HL-60/S4 treated with retinoic acid at 250 ng/mL for 4 days and 3 days (cell line): ENCODE measurements at regions not wholly inside any gene's neighbourhood (a gene's known extent, or its start where the extent isn't known, plus 50 kb on each side); places are given as distances from the start of the nearest gene placed in this dataset.

Experiments used
- in situ Hi-C: fragments of 300-500 bp; cut with MboI; formaldehyde crosslinking; loops from 2 replicates; pipeline ENCODE4 v1.7.0; 2022; ENCODE audit warnings: low sequenced_read_pairs

DNA sequence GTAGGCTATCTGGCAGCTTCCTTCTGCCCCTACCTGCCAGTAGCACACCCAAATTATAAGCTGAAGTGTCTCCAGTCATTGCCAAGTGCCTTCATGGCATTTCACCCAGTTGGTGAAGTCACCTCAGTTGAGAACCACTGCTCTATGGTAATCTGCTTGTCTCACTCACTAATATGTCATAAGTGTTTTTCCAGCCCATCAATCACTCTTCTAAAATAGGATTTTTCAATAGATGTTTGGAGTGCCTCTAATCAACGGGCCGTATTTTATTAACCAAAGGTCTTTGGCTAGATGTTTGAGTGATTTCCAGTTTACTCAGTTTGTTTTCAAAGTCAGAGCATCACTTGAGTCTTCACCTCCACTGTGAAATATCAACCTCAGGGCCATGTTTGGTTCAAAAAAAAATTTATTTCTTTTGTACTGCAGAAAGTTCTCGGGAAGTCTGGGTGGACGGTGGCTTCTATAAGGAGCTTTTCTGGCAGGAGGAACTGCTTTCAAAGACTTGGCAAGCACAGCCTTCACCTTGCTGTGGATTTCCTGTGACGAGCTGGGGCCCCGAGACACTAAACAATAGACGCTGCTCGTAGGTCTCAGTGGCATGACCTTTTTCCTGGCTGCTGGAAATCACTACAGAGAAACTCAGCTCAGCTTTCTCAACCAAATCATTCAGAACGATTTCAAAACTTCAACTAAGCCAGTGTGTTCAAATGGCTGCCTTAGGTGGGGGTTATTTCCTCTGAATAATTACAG, 95.2 kb upstream of the FOXF1 start:
- in situ Hi-C loops: no loop called here

DNA sequence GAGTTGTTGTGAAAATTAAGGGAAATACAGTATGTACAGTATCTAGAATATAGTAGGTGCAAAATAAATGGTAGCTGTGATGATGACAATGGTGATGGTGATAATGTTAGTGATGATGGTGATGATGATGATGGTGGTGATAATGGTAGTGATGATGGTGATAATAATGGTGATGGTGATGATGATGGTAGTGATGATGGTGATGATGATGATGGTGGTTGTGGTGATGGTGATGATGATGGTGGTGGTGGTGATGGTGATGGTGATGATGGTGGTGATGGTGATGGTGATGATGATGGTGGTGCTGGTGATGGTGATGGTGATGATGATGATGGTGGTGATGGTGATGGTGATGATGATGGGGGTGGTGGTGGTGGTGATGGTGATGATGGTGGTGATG, 91.3 kb upstream of the FOXF1 start:
- in situ Hi-C loops: no loop called here

DNA sequence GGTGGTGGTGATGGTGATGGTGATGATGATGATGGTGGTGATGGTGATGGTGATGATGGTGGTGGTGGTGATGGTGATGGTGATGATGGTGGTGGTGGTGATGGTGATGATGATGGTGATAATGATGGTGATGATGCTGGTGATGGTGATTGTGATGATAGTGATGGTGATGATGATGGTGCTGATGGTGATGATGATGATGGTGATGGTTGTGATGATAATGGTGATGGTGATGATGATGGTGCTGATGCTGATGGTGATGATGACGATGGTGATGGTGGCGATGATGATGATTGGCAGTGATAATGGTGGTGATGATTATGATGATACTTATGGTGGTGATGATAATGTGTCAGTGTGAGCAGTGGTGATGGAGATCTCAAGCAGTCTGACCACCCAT, 90.8 kb upstream of the FOXF1 start:
- in situ Hi-C loops: no loop called here

DNA sequence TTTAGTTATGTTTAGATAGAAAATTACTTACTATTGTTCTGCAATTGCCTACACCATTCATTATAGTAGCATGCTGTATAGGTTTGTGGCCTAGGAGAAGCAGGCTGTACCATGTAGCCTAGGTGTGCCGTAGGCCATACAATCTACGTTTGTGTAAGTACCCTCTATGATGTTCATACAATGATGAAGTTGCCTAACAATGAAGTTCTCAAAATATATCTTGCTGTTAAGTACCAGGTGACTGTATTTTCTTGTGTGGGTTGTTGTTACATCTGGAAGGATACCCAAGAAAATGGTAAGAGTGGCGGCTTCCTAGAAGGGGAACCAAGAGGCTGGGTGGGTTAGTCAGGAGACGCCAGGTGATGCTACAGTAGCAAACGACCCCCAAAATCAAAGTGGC, 88.3 kb upstream of the FOXF1 start:
- in situ Hi-C loops: no loop called here

DNA sequence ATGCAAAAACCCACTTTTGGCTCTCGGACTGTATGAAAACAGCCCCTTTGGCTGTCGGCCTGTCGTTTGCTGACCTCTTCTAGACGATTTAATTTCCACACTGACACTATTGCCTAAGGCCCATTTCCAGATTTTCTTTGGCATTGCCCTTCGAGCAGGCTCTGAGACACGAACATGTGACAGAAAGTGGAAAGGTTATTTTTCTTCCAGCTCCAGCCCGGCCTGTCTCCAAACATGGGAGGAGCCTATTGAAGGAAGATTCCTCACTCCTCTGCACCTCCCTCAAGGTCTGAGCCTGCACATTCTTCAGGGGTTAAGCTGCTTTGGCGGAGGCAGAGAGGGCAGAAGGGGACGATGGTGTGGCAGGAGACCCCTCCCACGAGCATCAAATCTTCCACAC, 85.9 kb upstream of the FOXF1 start:
- in situ Hi-C loops: no loop called here

DNA sequence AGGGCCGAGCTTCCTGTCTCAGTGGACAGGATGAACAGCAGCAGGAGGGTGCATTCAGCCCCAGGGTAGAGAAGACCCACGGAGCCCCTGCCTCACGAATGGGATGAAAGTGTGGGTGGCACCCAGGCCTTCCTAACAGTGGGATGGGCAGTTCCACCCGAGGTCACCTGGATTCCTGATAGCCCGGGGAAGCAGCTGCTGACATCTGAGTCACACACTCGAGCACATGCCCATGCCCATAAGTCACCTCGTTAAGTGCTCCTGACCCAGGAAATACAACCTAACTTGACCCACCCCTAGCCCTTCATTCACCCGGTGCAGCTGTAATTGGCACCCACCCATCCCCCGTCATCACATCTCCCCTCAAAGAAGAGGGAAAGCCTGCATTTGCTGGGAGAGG, 85.3 kb upstream of the FOXF1 start:
- in situ Hi-C loops: no loop called here

DNA sequence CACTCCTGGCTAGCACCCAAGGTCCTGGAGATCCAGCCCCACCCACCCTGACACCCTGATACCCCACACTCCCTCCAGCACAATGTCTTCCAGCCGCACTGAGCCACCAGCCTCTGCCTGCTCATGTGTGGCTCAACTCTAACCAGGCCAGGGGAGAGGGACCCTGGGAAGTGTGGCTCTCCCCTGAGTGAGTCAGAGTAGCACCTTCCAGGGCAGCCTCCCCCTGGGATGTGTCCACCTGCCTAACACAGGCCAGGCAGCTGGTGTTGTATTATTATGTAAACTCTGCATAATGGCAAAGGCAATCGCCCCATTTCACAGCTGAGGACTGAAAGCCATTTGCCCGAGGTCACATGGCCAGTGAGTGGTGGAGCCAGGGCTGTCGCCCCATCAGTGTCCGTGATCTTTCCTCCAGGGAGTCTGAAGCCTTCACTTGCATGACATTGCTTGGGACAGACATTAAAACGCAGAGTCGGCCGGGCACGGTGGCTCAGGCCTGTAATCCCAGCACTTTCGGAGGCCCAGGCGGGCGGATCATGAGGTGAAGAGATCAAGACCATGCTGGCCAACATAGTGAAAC, 84.2 kb upstream of the FOXF1 start:
- in situ Hi-C loops: no loop called here

DNA sequence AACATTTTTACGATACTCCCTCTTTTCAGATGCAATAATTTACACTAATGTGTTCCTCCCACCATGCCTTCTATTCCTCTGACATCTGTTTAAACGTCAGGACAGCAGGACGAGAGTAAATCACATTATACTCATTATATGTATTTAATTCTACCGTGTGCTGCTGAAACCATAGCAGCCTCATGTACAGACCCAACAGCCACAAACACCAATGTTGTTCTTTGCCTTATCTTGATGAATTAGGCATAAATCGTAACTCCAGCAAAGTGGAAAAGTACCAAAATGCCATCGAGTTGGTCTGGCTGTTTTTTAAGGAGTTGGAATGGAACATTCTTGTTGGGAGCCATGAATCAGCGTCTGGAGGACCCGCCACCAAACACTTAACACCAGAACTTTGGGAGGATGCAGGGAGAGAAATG, 82.9 kb upstream of the FOXF1 start:
- in situ Hi-C loops: no loop called here

DNA sequence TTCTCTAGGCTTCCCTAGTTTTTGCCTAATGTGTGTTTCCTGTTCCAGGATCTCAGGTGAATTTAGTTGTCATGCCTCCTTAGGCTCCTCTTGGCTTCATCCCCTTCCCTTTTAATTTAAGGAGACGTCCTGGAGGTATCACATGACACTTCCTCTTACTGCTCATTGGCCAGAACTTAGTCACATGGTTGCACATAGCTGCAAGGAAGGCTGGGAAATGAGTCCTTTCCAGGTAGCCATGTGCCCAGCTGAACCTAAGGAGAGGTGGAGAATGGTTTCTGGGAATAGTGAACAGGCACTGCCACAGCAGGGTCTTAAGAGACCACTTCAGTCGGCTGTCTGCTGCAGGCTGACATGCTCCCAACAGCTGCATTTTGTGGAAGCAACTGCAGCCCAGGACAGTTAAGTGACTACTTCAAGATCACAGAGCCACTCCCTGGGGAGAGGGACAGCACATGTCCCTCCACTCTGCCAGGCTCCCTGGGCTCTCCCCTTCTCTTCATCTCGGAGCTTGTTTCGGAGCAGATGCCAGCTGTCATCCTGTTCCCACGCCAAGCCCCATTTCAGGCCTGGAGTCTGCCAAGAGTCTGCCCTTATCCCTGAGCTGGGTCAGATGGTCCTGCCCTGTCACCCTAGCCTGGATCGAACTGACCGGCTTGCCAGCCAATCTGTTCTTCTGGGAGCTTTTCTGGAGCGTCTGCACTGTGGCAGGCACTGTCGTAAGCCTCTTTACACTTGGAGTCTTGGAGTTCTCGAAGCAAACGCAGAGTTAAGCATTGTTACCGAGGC, 81.4 kb upstream of the FOXF1 start:
- in situ Hi-C loops: no loop called here

DNA sequence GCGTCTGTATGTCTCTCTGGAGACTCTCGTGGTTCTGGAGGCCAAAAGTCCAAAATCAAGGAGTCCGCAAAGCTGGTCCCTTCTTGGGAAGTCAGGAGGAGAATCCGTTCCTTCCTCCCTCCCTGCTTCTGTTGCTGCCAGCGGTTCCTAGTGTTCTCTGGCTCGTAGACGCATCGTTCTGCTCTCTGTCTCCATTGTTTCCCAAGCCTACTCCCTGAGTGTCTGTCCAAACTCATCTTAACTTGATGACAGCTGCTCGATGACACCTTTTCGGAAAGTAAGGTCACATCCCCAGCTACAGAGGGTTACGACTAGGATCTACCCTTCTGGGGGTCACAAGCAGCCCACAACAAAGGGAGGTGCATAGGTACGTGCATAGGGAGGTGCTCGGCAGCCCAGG, 80.7 kb upstream of the FOXF1 start:
- in situ Hi-C loops: no loop called here

DNA sequence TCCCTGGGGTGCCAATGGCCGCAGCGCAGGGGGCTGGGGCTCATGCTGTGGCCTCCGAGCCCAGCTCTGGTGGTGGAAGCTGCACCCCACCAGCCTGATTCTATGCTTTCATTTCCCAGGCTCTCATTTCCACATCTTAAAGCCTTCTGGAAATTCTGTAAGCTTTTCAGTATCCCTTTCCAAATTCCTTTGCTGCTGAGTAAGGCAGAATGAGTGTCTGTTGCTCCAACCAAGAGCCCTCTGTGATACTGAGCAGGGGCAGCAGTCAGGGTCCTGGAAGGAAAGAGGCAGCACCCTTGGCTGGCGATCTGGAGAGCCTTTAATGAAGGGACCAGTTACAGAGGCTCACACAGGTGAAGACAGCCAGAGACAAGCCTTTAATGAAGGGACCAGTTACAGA, 79.5 kb upstream of the FOXF1 start:
- in situ Hi-C loops: no loop called here

DNA sequence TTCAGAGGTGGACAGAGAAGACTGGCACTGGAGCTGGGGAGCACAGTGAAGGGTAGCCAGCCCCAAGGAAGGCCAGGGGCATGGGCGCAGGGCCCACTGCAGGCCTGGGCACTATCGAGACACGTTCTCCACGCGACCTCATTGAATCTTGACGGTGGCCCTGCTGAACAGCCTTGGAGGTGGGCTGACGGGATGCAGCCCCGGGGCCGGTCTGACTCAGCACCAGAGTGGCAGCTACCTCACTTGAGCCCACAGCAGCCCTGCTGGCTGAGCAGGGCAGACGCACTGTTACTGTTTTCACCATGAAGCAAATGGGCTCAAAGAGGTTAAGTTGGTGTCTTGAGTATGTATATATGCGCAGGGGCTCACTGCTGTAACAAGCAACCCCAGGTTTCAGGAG, 78.8 kb upstream of the FOXF1 start:
- in situ Hi-C loops: no loop called here

DNA sequence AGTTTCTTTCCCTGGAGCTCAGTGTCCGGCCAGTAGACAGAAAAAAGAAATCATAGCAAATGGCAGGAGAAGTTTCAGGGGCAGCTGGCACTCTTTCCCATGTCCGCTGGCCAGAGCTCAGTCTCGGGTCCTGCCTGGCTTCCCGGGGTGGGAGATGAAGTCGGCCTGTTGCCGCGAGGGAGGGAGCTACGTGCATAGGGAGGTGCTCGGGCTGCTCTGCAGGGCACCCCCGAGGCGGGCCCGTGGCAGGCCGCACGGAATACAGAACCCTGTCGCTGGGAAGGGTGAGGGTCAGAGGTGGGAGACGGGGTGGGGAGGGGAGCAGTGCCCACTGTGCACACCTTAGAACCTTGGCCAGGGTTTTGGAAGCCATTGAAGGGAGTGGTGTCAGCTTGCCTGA, 78.3 kb upstream of the FOXF1 start:
- in situ Hi-C loops: no loop called here

DNA sequence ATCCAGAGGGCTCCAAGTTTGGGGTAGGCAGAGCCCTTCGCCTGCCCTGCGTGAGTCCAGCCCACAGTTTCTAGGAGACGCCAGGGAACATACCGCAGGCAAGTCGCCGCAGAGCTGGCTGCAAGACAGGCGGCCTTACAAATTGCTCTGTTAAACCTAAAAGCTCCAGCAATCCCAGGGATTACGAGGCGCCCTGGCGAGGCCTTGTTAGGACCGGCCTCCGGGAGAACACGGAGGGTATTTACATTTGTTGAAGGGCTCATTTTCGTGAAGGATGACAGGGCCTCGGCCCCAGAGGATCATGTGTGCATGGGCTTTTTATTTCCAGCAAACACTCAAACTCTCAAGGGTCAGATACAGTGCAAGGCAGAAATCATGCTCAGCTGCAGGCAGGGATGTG, 77.6 kb upstream of the FOXF1 start:
- in situ Hi-C loops: no loop called here

DNA sequence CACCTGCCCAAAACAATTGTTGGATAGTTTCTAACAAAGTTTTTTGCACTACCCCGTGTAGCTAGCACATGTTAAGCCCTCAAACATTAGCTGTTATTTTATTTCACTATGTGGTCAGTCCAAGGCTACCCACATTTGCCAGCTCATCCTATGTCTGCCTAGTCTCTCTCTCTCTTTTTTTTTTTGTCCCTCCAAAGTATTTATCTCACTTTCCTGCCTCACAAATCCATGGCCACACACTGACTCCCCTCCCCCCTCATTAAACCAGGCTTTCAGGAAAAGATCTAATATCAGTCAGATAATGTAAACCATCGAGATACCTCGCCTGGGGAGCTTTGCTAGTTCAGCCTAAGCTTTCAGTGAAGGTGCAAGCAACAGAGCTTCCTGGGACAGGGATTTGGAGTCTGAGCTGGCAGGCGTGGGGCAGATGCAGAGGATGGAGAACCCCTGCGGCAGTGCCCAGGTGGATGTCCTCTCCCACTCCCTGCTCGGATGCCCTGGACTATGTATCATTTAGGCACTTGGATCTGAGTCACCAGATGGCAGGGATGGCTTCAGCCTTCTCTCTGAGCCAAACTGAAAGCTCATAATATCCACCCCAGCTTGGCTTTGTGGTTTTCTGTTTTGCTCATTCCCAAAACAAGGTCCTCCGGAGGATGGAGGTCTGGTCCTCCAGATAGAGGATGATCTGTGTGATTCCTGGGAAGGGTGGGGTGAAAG, 73.7 kb upstream of the FOXF1 start:
- in situ Hi-C loops: no loop called here

DNA sequence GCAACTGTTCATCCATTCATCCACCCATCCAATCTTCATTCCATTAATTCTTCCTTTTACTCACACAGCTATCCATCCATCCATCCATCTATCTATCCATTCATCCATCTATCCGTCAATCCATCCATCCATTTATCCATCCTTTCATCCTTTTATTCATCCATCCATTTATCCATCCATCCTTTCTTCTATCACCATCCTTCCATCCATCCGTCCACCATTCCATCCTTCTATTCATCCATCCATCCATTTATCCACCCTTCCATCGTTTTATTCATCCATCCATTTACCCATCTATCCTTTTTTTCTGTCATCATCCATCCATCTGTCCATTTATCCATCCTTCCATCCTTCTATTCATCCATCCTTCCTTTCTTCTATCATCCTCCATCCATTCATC, 73.0 kb upstream of the FOXF1 start:
- in situ Hi-C loops: no loop called here

DNA sequence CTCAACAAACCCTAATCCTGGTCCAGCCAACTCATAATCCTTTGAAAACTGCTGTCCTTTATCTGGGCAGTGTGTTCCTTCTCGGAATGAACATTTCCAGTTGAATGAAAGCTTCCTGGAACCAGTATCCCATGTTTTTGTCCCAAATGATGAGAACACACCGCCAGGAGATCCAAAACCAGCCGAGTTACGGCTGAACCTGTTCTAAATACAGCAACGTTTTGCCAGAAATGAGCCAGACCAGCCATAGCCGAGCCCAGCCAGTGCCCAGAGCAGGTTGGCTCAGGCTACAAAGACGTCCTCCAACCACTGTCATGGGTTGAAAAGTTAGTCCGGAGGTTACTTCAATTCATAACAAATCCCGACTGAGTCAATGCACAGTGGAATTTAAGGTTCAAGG, 67.6 kb upstream of the FOXF1 start:
- in situ Hi-C loops: no loop called here

DNA sequence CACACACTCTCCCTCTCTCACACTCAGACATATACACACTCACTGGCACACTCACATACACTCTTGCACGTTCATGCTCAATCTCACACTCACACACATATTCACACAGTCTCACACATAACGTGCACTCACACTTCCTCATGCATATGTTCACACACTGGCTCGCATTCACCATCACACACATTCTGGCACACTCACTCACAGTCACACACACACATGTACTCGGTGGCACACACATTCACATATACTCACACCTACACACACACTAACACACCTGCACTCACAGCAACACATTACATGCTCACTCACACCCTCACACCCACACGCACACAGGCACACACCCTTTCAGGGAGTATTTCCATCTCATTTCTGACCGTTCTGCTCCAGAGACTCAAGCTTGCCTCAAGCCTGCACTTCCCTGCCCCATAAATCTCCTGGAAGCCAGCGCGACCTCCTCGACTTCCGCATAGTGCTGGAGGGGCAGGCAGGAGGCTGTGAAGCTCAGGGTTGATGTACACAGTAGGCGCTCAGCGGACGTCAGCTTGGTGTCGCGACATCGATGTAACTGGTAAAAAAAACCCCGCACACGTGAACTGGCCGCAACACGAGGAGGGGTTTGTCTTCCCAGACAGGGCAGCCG, 66.7 kb upstream of the FOXF1 start:
- in situ Hi-C loops: no loop called here

DNA sequence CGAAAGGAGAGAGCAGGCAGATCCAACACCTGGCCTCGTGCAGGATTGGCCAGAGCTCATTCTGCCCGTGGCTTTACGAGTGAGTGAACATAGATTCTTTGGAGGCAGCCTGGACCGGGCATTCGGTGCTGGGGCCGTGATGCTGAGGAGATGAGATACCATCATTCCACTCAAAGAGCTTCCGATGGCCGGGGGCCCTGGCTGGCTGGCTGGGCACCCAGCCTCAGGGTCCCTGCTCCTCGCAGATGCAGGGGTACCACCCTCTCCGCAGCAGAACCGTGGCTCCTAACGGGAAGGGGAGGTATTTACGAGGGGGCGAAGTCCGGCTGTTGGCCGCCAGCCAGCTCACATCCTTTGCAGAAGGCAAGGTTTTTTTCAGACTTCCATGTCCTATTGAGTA, 66.1 kb upstream of the FOXF1 start:
- in situ Hi-C loops: no loop called here

DNA sequence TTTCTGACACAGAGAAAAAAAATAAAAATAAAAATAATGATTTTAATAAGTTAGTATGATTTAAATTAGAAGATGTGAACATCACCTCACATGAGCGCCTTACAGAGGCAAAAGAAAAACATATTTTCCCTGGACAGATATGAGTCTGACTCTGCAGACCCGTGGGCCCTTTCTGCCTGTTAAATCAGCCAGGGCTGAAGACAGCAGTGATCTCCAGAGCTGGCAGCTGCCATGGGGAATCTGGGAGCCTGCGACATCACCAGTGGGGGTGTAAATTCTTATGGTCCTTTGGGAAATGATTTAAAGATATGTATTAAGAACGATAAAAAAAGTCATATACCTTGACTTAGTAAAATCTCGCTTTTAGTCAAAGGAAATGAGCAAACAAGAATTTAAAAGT, 65.7 kb upstream of the FOXF1 start:
- in situ Hi-C loops: no loop called here

DNA sequence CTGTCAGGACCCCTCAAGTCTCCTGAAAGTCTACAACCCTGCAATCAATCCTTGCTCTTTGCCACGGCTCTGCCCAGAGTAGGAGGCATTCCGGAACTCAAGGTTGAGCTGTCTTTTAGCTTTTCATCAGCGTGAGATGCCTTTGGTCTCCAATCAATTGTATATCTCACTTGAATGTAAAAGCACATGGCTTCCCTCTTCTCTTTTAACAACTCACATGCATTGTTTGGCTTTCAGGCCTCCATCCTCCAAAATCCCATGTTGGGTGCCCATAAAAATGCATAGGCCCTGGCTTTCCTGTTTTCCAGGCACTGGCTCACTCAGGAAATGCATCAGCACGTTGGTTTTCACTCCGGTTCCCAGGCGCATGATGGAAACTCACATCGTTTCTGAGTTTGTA, 64.0 kb upstream of the FOXF1 start:
- in situ Hi-C loops: no loop called here
